ENCODE measurements at regions not wholly inside any gene's neighbourhood (a gene's known extent, or its start where the extent isn't known, plus 50 kb on each side); places are given as distances from the start of the nearest gene placed in this dataset.

DNA sequence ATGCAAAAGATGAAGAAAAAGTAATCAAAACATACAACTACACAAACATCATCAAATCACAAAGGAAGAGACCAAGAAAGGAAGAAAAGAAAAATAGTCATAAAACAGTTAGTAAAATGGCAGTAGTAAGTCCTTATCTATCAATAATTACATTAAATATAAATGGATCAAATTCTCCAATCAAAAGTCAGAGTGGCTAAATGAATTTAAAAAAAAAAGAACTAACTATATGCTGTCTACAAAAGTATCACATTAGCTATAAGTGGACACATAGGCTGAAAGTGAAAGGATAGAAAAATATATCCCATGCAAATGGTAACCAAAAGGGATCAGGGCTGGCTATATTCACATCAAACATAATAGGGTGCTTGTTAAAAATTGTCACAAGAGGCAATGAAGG is 116.5 kb downstream of the NOL4 start:
- no peaks in the 10 kb centered on the region for H3K4me1 Mint-ChIP-seq (ENCODE audit: low read depth)
- H3K36me3 Mint-ChIP-seq (ENCODE audit: low read depth), result no peaks in the 10 kb centered on the region
- H3K9me3 Mint-ChIP-seq (ENCODE audit: insufficient read depth), result peaks cover 21% of the 10 kb centered on the region

GRCh38 chr18:34098109-34098508 is 126.6 kb downstream of the NOL4 start:
- H3K4me3 Mint-ChIP-seq, result no peak overlapping the region
- DNase-seq (no peak), ATAC-seq (no peak)
- H3K36me3 Mint-ChIP-seq (ENCODE audit: low read depth), result no peaks in the 10 kb centered on the region
- ChIA-PET CTCF (no interaction called here), POLR2A (no interaction called here)
- no peaks in the 10 kb centered on the region for H3K27me3 Mint-ChIP-seq (ENCODE audit: low read depth)
- no peaks in the 10 kb centered on the region for H3K9me3 Mint-ChIP-seq (ENCODE audit: insufficient read depth)
- H3K4me1 Mint-ChIP-seq (ENCODE audit: low read depth), result no peaks in the 10 kb centered on the region
- H3K27ac Mint-ChIP-seq, result no peak overlapping the region

More for the DNA sequence above, 116.5 kb downstream of the NOL4 start:
- ChIA-PET CTCF (no interaction called here), POLR2A (no interaction called here)
- Mint-ChIP-seq H3K27ac (no peak overlapping the region), H3K27me3 (ENCODE audit: low read depth) (no peaks in the 10 kb centered on the region), H3K4me3 (no peak overlapping the region)
- no peak for ATAC-seq
- DNase-seq, result no peak

GRCh38 chr18:34097312-34097711 is 127.4 kb downstream of the NOL4 start:
- H3K4me3 Mint-ChIP-seq, result no peak overlapping the region
- POLR2A ChIA-PET, result no interaction called here
- no peaks in the 10 kb centered on the region for H3K9me3 Mint-ChIP-seq (ENCODE audit: insufficient read depth)
- no peaks in the 10 kb centered on the region for H3K27me3 Mint-ChIP-seq (ENCODE audit: low read depth)
- ATAC-seq (no peak), DNase-seq (no peak)
- H3K36me3 Mint-ChIP-seq (ENCODE audit: low read depth), result no peaks in the 10 kb centered on the region
- CTCF ChIA-PET, result no interaction called here
- no peaks in the 10 kb centered on the region for H3K4me1 Mint-ChIP-seq (ENCODE audit: low read depth)
- no peak overlapping the region for H3K27ac Mint-ChIP-seq

DNA sequence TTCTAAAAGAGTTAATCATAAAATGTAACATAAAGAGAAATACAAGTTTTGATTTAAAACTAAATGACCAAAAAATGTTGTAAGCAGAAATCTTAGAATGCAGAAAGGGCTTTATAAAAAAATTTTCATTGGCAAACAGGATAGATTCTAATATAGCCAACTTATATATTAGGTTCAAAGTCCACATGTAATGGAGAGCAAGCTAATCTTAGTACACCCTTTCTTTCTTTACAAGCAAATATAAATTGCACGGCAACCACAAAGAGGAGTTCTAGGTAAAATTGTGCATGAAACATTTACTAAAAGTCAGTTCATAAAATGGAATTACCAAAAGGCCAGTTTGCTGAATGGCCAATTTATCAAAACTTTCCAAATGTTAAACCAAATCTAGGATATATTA is 130.6 kb downstream of the NOL4 start:
- H3K4me3 Mint-ChIP-seq, result no peak overlapping the region
- H3K36me3 Mint-ChIP-seq (ENCODE audit: low read depth), result no peaks in the 10 kb centered on the region
- peaks cover 5% of the 10 kb centered on the region for H3K9me3 Mint-ChIP-seq (ENCODE audit: insufficient read depth)
- ChIA-PET POLR2A (no interaction called here), CTCF (no interaction called here)
- no peak for DNase-seq
- no peaks in the 10 kb centered on the region for H3K4me1 Mint-ChIP-seq (ENCODE audit: low read depth)
- no peak for ATAC-seq
- H3K27me3 Mint-ChIP-seq (ENCODE audit: low read depth), result no peaks in the 10 kb centered on the region
- H3K27ac Mint-ChIP-seq, result no peak overlapping the region

DNA sequence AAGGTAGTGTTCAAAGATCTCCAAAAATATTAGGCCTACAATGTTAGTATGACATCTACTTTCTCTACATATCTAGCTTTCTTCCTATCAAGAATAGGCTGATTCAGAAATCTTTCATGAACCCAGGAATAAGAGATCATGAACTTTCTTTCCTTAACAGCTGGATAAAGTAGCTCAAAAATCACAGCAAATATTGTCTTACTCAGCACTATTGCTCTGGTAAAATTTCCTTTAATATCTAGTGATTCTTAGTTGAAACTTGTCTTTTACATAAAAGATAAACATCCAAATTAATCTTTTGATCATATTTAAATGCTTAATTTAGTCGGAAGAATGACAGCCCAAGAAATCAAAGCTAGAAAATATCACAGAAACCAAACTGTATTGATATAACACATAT is 131.9 kb downstream of the NOL4 start:
- H3K27ac Mint-ChIP-seq, result no peak overlapping the region
- peaks cover 5% of the 10 kb centered on the region for H3K9me3 Mint-ChIP-seq (ENCODE audit: insufficient read depth)
- H3K27me3 Mint-ChIP-seq (ENCODE audit: low read depth), result no peaks in the 10 kb centered on the region
- no peaks in the 10 kb centered on the region for H3K36me3 Mint-ChIP-seq (ENCODE audit: low read depth)
- ATAC-seq (no peak), DNase-seq (no peak)
- no peaks in the 10 kb centered on the region for H3K4me1 Mint-ChIP-seq (ENCODE audit: low read depth)
- no peak overlapping the region for H3K4me3 Mint-ChIP-seq
- POLR2A ChIA-PET, result no interaction called here
- CTCF ChIA-PET, result no interaction called here

GRCh38 chr18:34086370-34086769 is 138.3 kb downstream of the NOL4 start:
- H3K9me3 Mint-ChIP-seq (ENCODE audit: insufficient read depth), result peaks cover 5% of the 10 kb centered on the region
- no peak for ATAC-seq
- no peak for DNase-seq
- ChIA-PET CTCF (no interaction called here), POLR2A (no interaction called here)
- H3K27ac Mint-ChIP-seq, result no peak overlapping the region
- no peaks in the 10 kb centered on the region for H3K36me3 Mint-ChIP-seq (ENCODE audit: low read depth)
- H3K4me1 Mint-ChIP-seq (ENCODE audit: low read depth), result no peaks in the 10 kb centered on the region
- no peak overlapping the region for H3K4me3 Mint-ChIP-seq
- no peaks in the 10 kb centered on the region for H3K27me3 Mint-ChIP-seq (ENCODE audit: low read depth)

DNA sequence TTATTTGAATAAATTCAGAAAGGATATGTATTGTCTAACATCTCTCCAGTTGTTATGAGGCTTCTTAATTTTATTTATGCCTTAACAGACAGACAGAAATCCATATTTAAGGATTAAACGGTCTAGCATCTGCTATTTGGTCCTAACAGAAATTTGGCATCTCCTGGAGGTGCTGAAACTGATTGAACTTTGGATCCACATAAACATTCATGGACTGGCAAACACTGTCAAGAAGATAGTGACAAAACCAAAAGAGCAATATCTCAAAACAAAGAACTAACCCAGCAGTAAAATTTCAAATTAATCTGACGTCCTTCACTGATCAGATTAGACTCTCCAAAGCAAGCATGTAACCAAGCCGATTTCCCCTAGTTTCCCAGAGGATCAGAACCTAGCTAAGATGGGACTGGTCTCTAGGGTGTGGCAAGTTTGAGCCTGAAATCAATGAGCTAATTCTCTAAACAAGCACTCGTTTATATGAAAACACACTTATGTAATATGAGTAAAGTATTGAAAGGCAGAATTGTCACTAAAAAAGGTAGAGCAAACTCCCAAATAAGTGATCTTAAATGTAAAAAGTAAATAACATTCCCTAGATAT is 139.5 kb downstream of the NOL4 start:
- no peak overlapping the region for H3K4me3 Mint-ChIP-seq
- no peaks in the 10 kb centered on the region for H3K4me1 Mint-ChIP-seq (ENCODE audit: low read depth)
- H3K36me3 Mint-ChIP-seq (ENCODE audit: low read depth), result no peaks in the 10 kb centered on the region
- H3K27ac Mint-ChIP-seq, result no peak overlapping the region
- CTCF ChIA-PET, result no interaction called here
- peaks cover 1% of the 10 kb centered on the region for H3K9me3 Mint-ChIP-seq (ENCODE audit: insufficient read depth)
- ATAC-seq (no peak), DNase-seq (no peak)
- H3K27me3 Mint-ChIP-seq (ENCODE audit: low read depth), result no peaks in the 10 kb centered on the region
- POLR2A ChIA-PET, result no interaction called here

GRCh38 chr18:34084635-34085034 is 140.1 kb downstream of the NOL4 start:
- CTCF ChIA-PET, result no interaction called here
- Mint-ChIP-seq H3K9me3 (ENCODE audit: insufficient read depth) (no peaks in the 10 kb centered on the region), H3K36me3 (ENCODE audit: low read depth) (no peaks in the 10 kb centered on the region), H3K4me3 (no peak overlapping the region), H3K27me3 (ENCODE audit: low read depth) (no peaks in the 10 kb centered on the region), H3K4me1 (ENCODE audit: low read depth) (no peaks in the 10 kb centered on the region), H3K27ac (no peak overlapping the region)
- POLR2A ChIA-PET, result no interaction called here
- ATAC-seq (no peak), DNase-seq (no peak)

DNA sequence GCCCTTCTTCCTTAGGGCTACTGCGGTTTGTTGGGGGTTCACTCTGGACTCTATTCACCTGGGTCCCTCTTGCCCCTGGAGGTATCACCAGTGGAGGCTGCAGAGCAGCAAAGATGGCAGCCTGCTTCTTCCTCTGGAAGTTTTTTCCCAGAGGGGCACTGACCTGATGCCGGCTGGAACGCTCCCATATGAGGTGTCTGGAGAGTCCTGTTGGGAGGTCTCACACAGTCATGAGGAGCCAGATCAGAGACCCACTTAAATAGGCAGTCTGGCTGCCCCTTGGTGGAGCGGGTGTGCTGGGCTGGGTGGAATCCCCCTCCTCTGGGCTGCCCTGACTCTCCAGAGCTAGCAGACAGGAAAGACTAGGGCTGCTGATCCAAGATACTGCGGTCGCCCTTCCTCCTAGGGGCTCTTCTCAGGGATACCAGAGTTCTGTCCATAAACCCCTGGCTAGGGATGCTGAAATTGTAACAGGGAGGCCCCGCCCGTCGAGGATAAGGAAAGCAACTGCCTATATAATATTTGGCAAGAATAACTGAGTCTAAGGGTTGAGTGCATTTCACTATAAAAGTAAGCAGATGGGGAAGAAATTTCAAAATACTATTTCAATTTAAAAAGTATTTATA is 140.7 kb downstream of the NOL4 start:
- no peak overlapping the region for H3K4me3 Mint-ChIP-seq
- H3K27me3 Mint-ChIP-seq (ENCODE audit: low read depth), result no peaks in the 10 kb centered on the region
- CTCF ChIA-PET, result no interaction called here
- no peak overlapping the region for H3K27ac Mint-ChIP-seq
- DNase-seq (no peak), ATAC-seq (no peak)
- H3K4me1 Mint-ChIP-seq (ENCODE audit: low read depth), result no peaks in the 10 kb centered on the region
- POLR2A ChIA-PET, result no interaction called here
- no peaks in the 10 kb centered on the region for H3K9me3 Mint-ChIP-seq (ENCODE audit: insufficient read depth)
- H3K36me3 Mint-ChIP-seq (ENCODE audit: low read depth), result no peaks in the 10 kb centered on the region

DNA sequence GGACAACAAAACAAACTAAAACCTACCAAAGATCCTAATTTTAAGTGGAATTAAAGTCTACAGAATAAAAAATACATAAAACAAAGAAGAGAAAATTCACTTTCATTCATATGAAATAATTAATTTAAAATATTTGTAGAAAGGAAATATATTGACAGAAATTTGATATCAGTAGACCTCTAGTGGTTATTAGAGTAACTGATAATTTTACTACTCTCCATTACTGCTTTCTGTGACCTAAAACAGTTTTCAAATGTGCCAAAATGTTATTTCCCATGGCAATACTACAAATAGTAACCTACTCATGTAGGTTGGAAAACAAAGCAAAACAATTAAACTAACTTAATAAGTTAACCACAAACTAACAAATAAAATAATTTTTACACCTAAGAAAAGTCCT is 147.1 kb downstream of the NOL4 start:
- ChIA-PET CTCF (no interaction called here), POLR2A (no interaction called here)
- Mint-ChIP-seq H3K4me3 (no peak overlapping the region), H3K27ac (no peak overlapping the region), H3K27me3 (ENCODE audit: low read depth) (no peaks in the 10 kb centered on the region), H3K36me3 (ENCODE audit: low read depth) (no peaks in the 10 kb centered on the region), H3K4me1 (ENCODE audit: low read depth) (no peaks in the 10 kb centered on the region), H3K9me3 (ENCODE audit: insufficient read depth) (no peaks in the 10 kb centered on the region)
- DNase-seq, result no peak
- no peak for ATAC-seq

- Mint-ChIP-seq H3K27me3 (ENCODE audit: low read depth) (no peaks in the 10 kb centered on the region), H3K27ac (no peak overlapping the region), H3K36me3 (ENCODE audit: low read depth) (no peaks in the 10 kb centered on the region), H3K4me3 (no peak overlapping the region), H3K9me3 (ENCODE audit: insufficient read depth) (no peaks in the 10 kb centered on the region), H3K4me1 (ENCODE audit: low read depth) (no peaks in the 10 kb centered on the region)
- DNase-seq (no peak), ATAC-seq (no peak)
- ChIA-PET CTCF (no interaction called here), POLR2A (no interaction called here)
Measured at GRCh38 chr18:34075963-34076860, 148.5 kb downstream of the NOL4 start.

- Mint-ChIP-seq H3K4me3 (no peak overlapping the region), H3K9me3 (ENCODE audit: insufficient read depth) (no peaks in the 10 kb centered on the region), H3K27ac (no peak overlapping the region), H3K4me1 (ENCODE audit: low read depth) (no peaks in the 10 kb centered on the region), H3K27me3 (ENCODE audit: low read depth) (no peaks in the 10 kb centered on the region), H3K36me3 (ENCODE audit: low read depth) (no peaks in the 10 kb centered on the region)
- ChIA-PET POLR2A (no interaction called here), CTCF (no interaction called here)
- DNase-seq (no peak), ATAC-seq (no peak)
Measured at GRCh38 chr18:34061226-34061625, 163.5 kb downstream of the NOL4 start.

Data from activated CD8-positive, alpha-beta T cell treated with anti-CD3 and anti-CD28 coated beads, Interleukin-2, amount 10 ng/mL, durations not matched to agents 7 days and 5 days (primary cell).